ENCODE measurements at regions not wholly inside any gene's neighbourhood (a gene's known extent, or its start where the extent isn't known, plus 50 kb on each side); places are given as distances from the start of the nearest gene placed in this dataset.

GRCh38 chr2:234423884-234424283, 73.0 kb downstream of the ARL4C start:
- no peaks in the 10 kb centered on the region for H3K36me3 ChIP-seq (ENCODE audit: control insufficient read depth in 2 of 2, extremely low read depth in 1 of 2, insufficient read depth in 2 of 2, low read length in 2 of 2)
- DNase-seq (ENCODE audit: low read depth, low spot score) (no peak), FAIRE-seq (peak; percentile 5)
- H3K27me3 ChIP-seq (ENCODE audit: control insufficient read depth, extremely low read depth, insufficient read depth, low read length), result no peaks in the 10 kb centered on the region
- no peak overlapping the region for H3K4me3 ChIP-seq (ENCODE audit: control insufficient read depth in 2 of 3, extremely low read depth in 1 of 3, insufficient read depth in 2 of 3, low read depth in 1 of 3, low read length in 3 of 3)
- H4K20me1 ChIP-seq (ENCODE audit: control insufficient read depth, extremely low read depth, insufficient read depth, low read length), result no peaks in the 10 kb centered on the region
- H3K9ac ChIP-seq (ENCODE audit: control insufficient read depth, extremely low read depth, insufficient read depth, low read length), result no peak overlapping the region
- TF ChIP-seq EZH2 (IDR thresholded peaks at IDR 0.05; ENCODE audit: low read length), result no peak
- TF ChIP-seq, protein P1, sequence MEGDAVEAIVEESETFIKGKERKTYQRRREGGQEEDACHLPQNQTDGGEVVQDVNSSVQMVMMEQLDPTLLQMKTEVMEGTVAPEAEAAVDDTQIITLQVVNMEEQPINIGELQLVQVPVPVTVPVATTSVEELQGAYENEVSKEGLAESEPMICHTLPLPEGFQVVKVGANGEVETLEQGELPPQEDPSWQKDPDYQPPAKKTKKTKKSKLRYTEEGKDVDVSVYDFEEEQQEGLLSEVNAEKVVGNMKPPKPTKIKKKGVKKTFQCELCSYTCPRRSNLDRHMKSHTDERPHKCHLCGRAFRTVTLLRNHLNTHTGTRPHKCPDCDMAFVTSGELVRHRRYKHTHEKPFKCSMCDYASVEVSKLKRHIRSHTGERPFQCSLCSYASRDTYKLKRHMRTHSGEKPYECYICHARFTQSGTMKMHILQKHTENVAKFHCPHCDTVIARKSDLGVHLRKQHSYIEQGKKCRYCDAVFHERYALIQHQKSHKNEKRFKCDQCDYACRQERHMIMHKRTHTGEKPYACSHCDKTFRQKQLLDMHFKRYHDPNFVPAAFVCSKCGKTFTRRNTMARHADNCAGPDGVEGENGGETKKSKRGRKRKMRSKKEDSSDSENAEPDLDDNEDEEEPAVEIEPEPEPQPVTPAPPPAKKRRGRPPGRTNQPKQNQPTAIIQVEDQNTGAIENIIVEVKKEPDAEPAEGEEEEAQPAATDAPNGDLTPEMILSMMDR (optimal IDR thresholded peaks at IDR 0.05 in 1 of 3, IDR thresholded peaks at IDR 0.05 in 1 of 3, conservative IDR thresholded peaks at IDR 0.05 in 1 of 3; ENCODE audit: extremely low read depth in 1 of 3, insufficient read depth in 2 of 3, low read length in 3 of 3), result no peak
- H3K4me1 ChIP-seq (ENCODE audit: control insufficient read depth, extremely low read depth, insufficient read depth, low read length), result peaks cover 42% of the 10 kb centered on the region
- no peaks in the 10 kb centered on the region for H3K9me3 ChIP-seq (ENCODE audit: control insufficient read depth, low read depth, low read length)
- dilution Hi-C loops (cut with MboI; ENCODE audit: extremely low pct_ligation_motif_present, low sequenced_read_pairs), result no loop called here
- H3K9me1 ChIP-seq (ENCODE audit: control insufficient read depth, extremely low read depth, insufficient read depth, low read length), result no peaks in the 10 kb centered on the region
- no peak overlapping the region for H3K4me2 ChIP-seq (ENCODE audit: control insufficient read depth, extremely low read depth, insufficient read depth, low read depth, low read length)
- H3K79me2 ChIP-seq (ENCODE audit: control insufficient read depth, insufficient read depth, low read length), result no peaks in the 10 kb centered on the region
- peak overlapping the region; percentile 49 for H2AFZ ChIP-seq (ENCODE audit: control insufficient read depth, low read length)
- peak overlapping the region; percentile 33 for H3K27ac ChIP-seq (ENCODE audit: control insufficient read depth, insufficient read depth, low read length)

DNA sequence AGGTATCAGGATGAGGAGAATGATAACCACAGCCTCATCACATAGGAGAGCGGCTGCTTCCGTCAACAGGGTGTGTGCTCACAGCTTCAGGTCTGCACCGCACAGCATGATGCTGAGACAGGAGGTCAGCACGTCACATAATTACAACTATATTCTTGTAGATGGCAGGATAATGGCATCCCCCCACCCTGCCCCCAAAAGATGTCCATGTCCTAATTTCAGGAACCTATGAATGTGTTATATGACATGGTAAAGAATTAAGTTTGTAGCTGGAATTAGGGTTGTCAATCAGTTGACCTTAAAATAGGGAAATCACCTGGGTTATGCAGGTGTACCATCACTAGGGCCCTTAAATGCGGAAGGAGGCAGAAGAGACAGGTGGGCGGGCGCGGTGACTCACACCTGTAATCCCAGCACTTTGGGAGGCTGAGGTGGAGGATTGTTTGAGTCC, 73.9 kb downstream of the ARL4C start:
- H2AFZ ChIP-seq (ENCODE audit: control insufficient read depth, low read length), result no peak overlapping the region
- H3K9me3 ChIP-seq (ENCODE audit: control insufficient read depth, low read depth, low read length), result no peaks in the 10 kb centered on the region
- H3K36me3 ChIP-seq (ENCODE audit: control insufficient read depth in 2 of 2, extremely low read depth in 1 of 2, insufficient read depth in 2 of 2, low read length in 2 of 2), result no peaks in the 10 kb centered on the region
- peak overlapping the region; percentile 33 for H3K27ac ChIP-seq (ENCODE audit: control insufficient read depth, insufficient read depth, low read length)
- no peaks in the 10 kb centered on the region for H3K9me1 ChIP-seq (ENCODE audit: control insufficient read depth, extremely low read depth, insufficient read depth, low read length)
- no peak overlapping the region for H3K4me3 ChIP-seq (ENCODE audit: control insufficient read depth in 2 of 3, extremely low read depth in 1 of 3, insufficient read depth in 2 of 3, low read depth in 1 of 3, low read length in 3 of 3)
- TF ChIP-seq, protein P1 (optimal IDR thresholded peaks at IDR 0.05 in 1 of 3, IDR thresholded peaks at IDR 0.05 in 1 of 3, conservative IDR thresholded peaks at IDR 0.05 in 1 of 3; ENCODE audit: extremely low read depth in 1 of 3, insufficient read depth in 2 of 3, low read length in 3 of 3), result no peak
- no peak for TF ChIP-seq EZH2 (IDR thresholded peaks at IDR 0.05; ENCODE audit: low read length)
- H4K20me1 ChIP-seq (ENCODE audit: control insufficient read depth, extremely low read depth, insufficient read depth, low read length), result no peaks in the 10 kb centered on the region
- H3K4me2 ChIP-seq (ENCODE audit: control insufficient read depth, extremely low read depth, insufficient read depth, low read depth, low read length), result no peak overlapping the region
- H3K27me3 ChIP-seq (ENCODE audit: control insufficient read depth, extremely low read depth, insufficient read depth, low read length), result no peaks in the 10 kb centered on the region
- FAIRE-seq, result no peak
- DNase-seq (ENCODE audit: low read depth, low spot score), result no peak
- H3K9ac ChIP-seq (ENCODE audit: control insufficient read depth, extremely low read depth, insufficient read depth, low read length), result no peak overlapping the region
- dilution Hi-C loops (cut with MboI; ENCODE audit: extremely low pct_ligation_motif_present, low sequenced_read_pairs), result no loop called here
- no peaks in the 10 kb centered on the region for H3K79me2 ChIP-seq (ENCODE audit: control insufficient read depth, insufficient read depth, low read length)
- H3K4me1 ChIP-seq (ENCODE audit: control insufficient read depth, extremely low read depth, insufficient read depth, low read length), result peaks cover 42% of the 10 kb centered on the region

Measured in keratinocyte (primary cell).